Activated CD4-positive, alpha-beta T cell treated with anti-CD3 and anti-CD28 coated beads for 24 hours (primary cell): ENCODE measurements at regions not wholly inside any gene's neighbourhood (a gene's known extent, or its start where the extent isn't known, plus 50 kb on each side); places are given as distances from the start of the nearest gene placed in this dataset.

Experiments used
- DNase-seq, 2 donors: peaks; one replicate each; pipeline ENCODE4 v3.0.0-alpha.2; 2020; ENCODE audit warnings: low read depth in 2 of 2

- no peak for DNase-seq
Measured at GRCh38 chr5:106882035-106882434, 788.7 kb downstream of the EFNA5 start.

GRCh38 chr5:106880656-106881055, 790.1 kb downstream of the EFNA5 start:
- DNase-seq, result no peak

- DNase-seq, result no peak
Measured at GRCh38 chr5:106877881-106878280, 792.9 kb downstream of the EFNA5 start.

GRCh38 chr5:106876665-106877194, 794.0 kb downstream of the EFNA5 start:
- DNase-seq, result no peak

GRCh38 chr5:106876298-106876622, 794.5 kb downstream of the EFNA5 start:
- no peak for DNase-seq

- DNase-seq, result no peak
Measured at GRCh38 chr5:106875591-106876297, 795.0 kb downstream of the EFNA5 start.

GRCh38 chr5:106874974-106875373, 795.8 kb downstream of the EFNA5 start:
- DNase-seq, result no peak

- DNase-seq, result no peak
Measured at GRCh38 chr5:106874531-106874930, 796.2 kb downstream of the EFNA5 start.

- no peak for DNase-seq
Measured at GRCh38 chr5:106873568-106873967, 797.2 kb downstream of the EFNA5 start.

GRCh38 chr5:106865279-106865678, 805.5 kb downstream of the EFNA5 start:
- no peak for DNase-seq

- DNase-seq, result no peak
Measured at GRCh38 chr5:106862450-106863193, 808.1 kb downstream of the EFNA5 start.

GRCh38 chr5:106860398-106861044, 810.2 kb downstream of the EFNA5 start:
- no peak for DNase-seq

- no peak for DNase-seq
Measured at GRCh38 chr5:106858616-106859015, 812.1 kb downstream of the EFNA5 start.

GRCh38 chr5:106854922-106855321, 815.8 kb downstream of the EFNA5 start:
- DNase-seq, result no peak

- no peak for DNase-seq
Measured at GRCh38 chr5:106854105-106854687, 816.5 kb downstream of the EFNA5 start.

GRCh38 chr5:106853266-106853665, 817.5 kb downstream of the EFNA5 start:
- no peak for DNase-seq

GRCh38 chr5:106849266-106849665, 821.5 kb downstream of the EFNA5 start:
- no peak for DNase-seq

- DNase-seq, result no peak
Measured at GRCh38 chr5:106843812-106844416, 826.8 kb downstream of the EFNA5 start.

GRCh38 chr5:106833517-106833916, 837.2 kb downstream of the EFNA5 start:
- no peak for DNase-seq

GRCh38 chr5:106827061-106827460, 843.7 kb downstream of the EFNA5 start:
- DNase-seq, result no peak

- DNase-seq, result no peak
Measured at GRCh38 chr5:106825374-106825773, 845.4 kb downstream of the EFNA5 start.

- no peak for DNase-seq
Measured at GRCh38 chr5:106822851-106823250, 847.9 kb downstream of the EFNA5 start.
